Activated naive CD8-positive, alpha-beta T cell treated with anti-CD3 and anti-CD28 coated beads, Interleukin-2, amount 50 U/mL, for 16 hours (primary cell): ENCODE measurements at regions not wholly inside any gene's neighbourhood (a gene's known extent, or its start where the extent isn't known, plus 50 kb on each side); places are given as distances from the start of the nearest gene placed in this dataset.
"Not testable (repeated sequence)": the region's sequence is repeated elsewhere in the genome, so short reads cannot be mapped to it uniquely, and the experiment has no call there.

Experiments
- DNase-seq: peaks from one replicate; pipeline ENCODE4 v3.0.0-alpha.2; 2020; ENCODE audit warnings: low read depth, low spot score

DNA sequence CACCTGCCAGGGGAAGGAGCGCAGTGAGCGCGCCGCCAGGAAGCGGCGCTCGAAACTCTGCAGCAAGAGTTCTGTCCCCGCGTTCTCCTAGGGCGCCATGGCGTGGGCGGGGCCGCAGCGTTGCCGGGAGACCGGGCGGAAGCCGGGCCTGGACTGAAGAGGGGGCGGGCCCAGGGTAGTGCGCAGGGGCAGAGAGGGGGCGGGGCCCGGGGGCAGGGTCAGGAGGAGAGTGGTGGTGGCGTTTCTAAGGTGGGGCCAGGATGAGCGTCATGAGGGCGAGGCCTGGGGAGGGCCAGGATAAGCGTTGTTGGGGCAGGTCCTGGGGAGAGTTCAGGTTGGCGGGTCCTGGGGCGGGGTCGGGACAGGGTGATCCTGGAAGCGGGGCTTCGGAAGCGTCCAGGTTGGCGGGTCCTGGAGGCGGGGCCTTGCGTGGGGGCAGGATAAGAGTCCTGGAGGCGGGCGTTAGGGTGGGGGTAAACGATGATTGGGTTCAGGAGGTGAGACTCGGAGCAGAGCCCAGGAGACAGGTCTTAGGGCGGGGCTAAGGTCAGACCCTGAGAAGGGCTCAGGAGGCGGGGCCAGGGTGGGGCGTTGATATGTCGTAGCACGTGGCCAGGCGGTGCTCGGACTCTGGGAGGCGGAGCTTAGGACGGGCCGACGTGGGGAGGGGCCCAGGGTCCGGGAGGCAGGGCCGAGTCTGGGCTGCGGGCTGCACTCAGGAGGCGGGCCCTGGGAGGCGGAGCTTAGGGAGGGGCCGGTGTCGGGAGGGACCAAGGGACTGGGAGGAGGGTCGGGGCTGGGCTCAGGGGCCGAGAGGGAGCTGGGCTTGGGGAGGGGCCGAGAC lies 189.4 kb downstream of the ADRA2C start:
- peak; percentile 99 for DNase-seq

- DNase-seq: not testable (repeated sequence)
Measured at GRCh38 chr4:3956165-3956867, 190.1 kb downstream of the ADRA2C start.

DNA sequence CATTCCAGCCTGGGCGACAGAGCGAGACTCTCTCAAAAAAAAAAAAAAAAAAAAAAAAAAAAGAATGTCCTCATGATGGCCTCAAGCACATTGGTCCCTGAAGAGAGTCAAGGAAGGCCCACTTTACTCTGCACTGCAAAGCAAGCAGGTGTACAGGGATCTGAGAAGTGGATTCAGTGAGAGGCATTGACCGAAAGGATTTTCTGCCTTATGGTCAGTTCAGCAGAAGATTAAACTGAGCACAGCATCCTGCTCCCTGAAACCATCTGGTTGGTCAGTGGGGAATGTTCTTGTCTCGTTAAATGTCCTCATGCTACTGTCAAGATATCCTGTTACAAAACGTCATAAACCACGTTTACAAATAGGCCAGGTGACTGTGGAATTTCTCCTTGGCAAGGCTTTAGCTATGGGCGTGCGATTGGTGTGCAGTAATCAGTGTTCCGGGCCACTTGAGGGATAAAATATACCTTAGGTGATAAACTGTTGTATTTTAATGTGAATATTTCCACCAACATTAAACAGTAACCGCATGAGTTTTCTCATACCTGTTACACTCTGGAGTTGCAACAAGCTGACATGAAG lies 195.0 kb downstream of the ADRA2C start:
- DNase-seq: not testable (repeated sequence)

GRCh38 chr4:3964572-3965278 lies 198.5 kb downstream of the ADRA2C start:
- DNase-seq: not testable (repeated sequence)

DNA sequence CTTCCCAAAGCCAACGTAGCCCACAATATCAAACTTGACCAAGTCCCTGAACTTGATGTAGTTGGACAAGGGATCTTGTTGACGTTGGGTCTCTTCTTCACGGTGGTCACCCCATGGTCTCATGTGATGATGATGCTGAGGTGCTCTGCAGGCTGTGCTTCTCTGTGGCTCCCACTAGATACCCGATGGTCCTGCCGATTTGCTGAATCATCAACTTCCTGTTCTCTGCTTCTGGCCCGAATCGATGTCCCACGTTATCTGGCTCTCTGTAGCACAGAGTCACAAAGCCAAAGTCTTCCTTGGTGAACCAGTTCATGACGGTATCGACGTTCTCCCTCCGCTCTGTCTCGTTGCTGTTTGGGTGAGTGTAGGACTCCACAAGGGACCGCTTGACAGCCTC lies 201.0 kb downstream of the ADRA2C start:
- DNase-seq: not testable (repeated sequence)

DNA sequence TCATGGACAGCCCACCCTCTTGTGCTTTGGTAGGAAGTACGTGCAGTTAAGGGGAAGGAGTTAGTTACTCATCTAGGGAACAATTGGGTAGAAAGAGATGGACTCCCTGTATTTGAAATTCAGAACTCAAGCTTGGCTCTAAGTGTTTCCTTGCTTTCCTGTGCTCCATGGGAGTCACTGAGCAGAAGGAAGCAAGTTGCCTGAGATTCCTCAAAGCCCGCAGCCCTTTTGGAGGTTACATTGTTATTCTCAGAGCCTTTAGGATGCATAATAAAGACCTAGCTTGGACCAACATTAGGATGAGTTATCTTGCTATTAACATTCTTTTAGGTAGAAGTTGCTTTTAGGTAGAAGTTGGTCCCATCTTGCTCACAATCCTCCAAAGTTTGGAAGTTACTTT lies 206.4 kb downstream of the ADRA2C start:
- DNase-seq: not testable (repeated sequence)

GRCh38 chr4:3973581-3974200 lies 207.5 kb downstream of the ADRA2C start:
- DNase-seq: not testable (repeated sequence)

DNA sequence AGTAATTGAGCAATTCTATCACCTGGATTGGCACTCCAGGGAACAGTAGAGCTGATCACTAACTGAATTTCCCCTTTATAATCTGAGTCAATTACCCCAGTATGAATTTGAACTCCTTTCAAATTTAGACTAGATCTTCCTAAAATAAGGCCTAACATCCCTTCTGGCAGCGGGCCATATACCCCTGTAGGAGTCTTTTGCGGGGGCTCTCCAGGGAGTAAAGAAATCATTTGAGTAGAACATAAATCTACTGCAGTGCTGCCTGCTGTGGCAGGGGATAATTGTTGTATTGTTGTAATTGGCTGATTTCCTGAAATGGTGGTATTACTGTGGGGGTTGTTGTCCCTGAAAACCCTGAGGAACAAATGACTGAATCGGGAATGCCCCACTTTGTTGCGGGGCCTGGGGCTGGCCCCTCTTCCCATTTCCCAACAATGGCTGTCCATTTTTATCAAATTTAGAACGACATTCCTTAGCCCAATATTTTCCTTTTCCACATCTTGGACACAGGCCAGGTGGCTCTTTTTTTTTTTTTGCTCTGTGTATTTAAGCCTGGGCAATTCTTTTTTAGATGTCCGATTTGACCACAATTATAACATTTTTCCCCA lies 217.4 kb downstream of the ADRA2C start:
- DNase-seq: not testable (repeated sequence)

DNA sequence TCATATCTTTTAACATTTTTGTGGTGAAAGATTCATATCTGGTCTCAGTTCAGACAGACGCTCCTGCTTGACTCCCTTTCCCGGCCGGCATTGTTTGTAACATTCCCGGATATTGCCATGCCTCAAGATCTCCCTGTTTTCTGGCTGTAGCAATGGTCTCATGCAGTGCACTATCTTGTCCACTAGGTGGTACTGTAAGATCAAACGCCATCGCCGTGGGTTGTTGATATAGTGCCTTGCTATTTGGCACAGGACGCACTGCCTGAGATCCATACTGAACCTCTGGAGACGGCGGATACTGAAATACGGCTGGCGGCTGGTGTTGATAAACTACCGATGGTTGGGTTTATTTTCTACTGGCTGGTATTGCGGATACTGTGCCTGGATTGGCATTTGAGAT lies 218.6 kb downstream of the ADRA2C start:
- not testable (repeated sequence) for DNase-seq

DNA sequence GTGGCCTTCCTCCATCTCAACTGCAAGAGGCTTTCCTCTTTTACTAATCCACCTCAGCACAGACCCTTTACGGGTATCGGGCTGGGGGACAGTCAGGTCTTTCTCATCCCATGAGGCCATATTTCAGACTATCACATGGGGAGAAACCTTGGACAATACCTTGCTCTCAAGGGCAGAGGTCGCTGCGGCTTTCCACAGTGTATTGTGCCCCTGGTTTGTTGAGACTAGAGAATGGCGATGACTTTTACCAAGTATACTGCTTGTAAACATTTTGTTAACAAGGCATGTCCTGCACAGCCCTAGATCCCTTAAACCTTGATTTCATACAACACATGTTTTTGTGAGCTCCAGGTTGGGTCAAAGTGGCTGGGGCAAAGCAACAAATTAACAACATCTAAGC lies 220.2 kb downstream of the ADRA2C start:
- not testable (repeated sequence) for DNase-seq

DNA sequence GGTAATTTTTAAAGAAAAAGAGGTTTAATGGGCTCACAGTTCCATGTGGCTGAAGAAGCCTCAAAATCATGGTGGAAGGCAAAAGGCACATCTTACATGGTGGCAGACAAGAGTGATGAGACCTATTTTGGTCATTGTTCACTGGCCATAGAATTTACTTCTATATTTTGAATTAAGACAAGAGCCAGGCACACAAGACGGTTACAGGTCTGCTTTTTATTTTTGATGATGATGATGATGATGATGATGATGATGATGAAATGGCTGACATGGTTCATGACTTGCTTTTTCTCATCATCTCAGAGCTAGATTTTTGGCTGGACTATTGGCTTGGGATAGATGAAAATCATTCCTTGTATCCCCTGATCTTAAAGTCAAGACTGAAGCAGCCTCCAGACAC lies 229.3 kb downstream of the OTOP1 start:
- not testable (repeated sequence) for DNase-seq

- DNase-seq: not testable (repeated sequence)
Measured at GRCh38 chr4:4004036-4004435, 222.7 kb downstream of the OTOP1 start.

- DNase-seq: not testable (repeated sequence)
Measured at GRCh38 chr4:4004702-4005101, 222.0 kb downstream of the OTOP1 start.

DNA sequence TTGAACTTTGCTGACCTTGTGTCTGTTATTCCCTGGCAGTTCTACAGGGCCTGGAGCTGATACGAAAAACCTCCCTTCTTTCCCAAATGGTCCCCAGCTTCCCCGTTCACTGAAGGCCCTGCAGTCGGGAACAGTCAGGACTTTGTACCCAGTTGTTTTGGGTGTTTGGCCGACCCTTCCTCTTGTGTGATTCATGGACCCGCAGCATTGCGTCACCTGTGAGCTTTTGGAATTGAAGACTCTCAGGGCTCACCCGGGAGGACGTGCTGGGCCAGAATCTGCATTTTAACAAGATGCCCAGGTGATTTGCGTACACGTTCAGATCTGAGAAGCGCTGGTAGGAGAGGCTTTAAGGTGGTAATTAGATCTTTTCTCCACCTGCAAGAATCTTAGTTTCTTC lies 220.4 kb downstream of the OTOP1 start:
- not testable (repeated sequence) for DNase-seq

GRCh38 chr4:4019071-4019470 lies 207.7 kb downstream of the OTOP1 start:
- DNase-seq: not testable (repeated sequence)

- not testable (repeated sequence) for DNase-seq
Measured at GRCh38 chr4:4021161-4021560, 205.6 kb downstream of the OTOP1 start.

- not testable (repeated sequence) for DNase-seq
Measured at GRCh38 chr4:4026708-4027107, 200.0 kb downstream of the OTOP1 start.

GRCh38 chr4:4028752-4029151 lies 198.0 kb downstream of the OTOP1 start:
- not testable (repeated sequence) for DNase-seq

DNA sequence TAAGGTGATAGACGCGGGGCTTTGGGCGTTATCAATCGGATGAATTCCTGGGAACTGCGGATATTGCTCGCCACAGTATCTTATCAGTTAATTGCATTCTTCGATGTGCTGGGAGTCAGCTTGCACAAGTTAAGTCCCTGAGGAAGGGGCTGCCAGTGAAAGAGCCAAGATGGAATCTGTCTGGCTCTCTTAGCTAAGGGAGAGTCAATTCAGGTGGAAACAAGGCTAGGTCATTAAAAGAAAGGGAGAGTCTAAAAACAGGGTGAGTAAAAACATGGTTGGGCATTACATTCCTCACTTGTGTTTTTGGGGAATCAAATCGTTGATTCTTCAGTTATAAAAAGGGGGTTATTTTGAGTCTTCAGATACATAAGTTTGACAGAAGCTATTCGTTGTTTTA lies 196.2 kb downstream of the OTOP1 start:
- DNase-seq: not testable (repeated sequence)

- DNase-seq: not testable (repeated sequence)
Measured at GRCh38 chr4:4031446-4032135, 195.1 kb downstream of the OTOP1 start.
